ENCODE measurements at regions not wholly inside any gene's neighbourhood (a gene's known extent, or its start where the extent isn't known, plus 50 kb on each side); places are given as distances from the start of the nearest gene placed in this dataset.
A peak's percentile ranks its signal among the peaks of the same experiment; 100 is the strongest.

- DNase-seq (ENCODE audit: low read depth in 2 of 2), result no peak
- H3K4me3 ChIP-seq (replicated peaks in 1 of 2; ENCODE audit: low read depth in 2 of 2, low read length in 2 of 2), result no peak overlapping the region
- no peak for TF ChIP-seq CTCF (IDR thresholded peaks at IDR 0.05; ENCODE audit: low read depth, low read length)
Measured at GRCh38 chr11:104666624-104667023, 231.6 kb downstream of the CASP12 start.

- peak; percentile 72 to 73 for DNase-seq (ENCODE audit: low read depth in 2 of 2)
- TF ChIP-seq CTCF (IDR thresholded peaks at IDR 0.05; ENCODE audit: low read depth, low read length), result no peak
- H3K4me3 ChIP-seq (replicated peaks in 1 of 2; ENCODE audit: low read depth in 2 of 2, low read length in 2 of 2), result no peak overlapping the region
Measured at GRCh38 chr11:104665641-104666040, 232.6 kb downstream of the CASP12 start.

GRCh38 chr11:104663190-104664140 lies 234.8 kb downstream of the CASP12 start:
- DNase-seq (ENCODE audit: low read depth in 2 of 2), result peak; percentile 3 to 11
- TF ChIP-seq CTCF (IDR thresholded peaks at IDR 0.05; ENCODE audit: low read depth, low read length), result no peak
- no peak overlapping the region for H3K4me3 ChIP-seq (replicated peaks in 1 of 2; ENCODE audit: low read depth in 2 of 2, low read length in 2 of 2)

GRCh38 chr11:104661901-104662300 lies 236.4 kb downstream of the CASP12 start:
- DNase-seq (ENCODE audit: low read depth in 2 of 2), result no peak
- H3K4me3 ChIP-seq (replicated peaks in 1 of 2; ENCODE audit: low read depth in 2 of 2, low read length in 2 of 2), result no peak overlapping the region
- TF ChIP-seq CTCF (IDR thresholded peaks at IDR 0.05; ENCODE audit: low read depth, low read length), result no peak

- no peak for DNase-seq (ENCODE audit: low read depth in 2 of 2)
- no peak for TF ChIP-seq CTCF (IDR thresholded peaks at IDR 0.05; ENCODE audit: low read depth, low read length)
- no peak overlapping the region for H3K4me3 ChIP-seq (replicated peaks in 1 of 2; ENCODE audit: low read depth in 2 of 2, low read length in 2 of 2)
Measured at GRCh38 chr11:104661471-104661870, 236.8 kb downstream of the CASP12 start.

- TF ChIP-seq CTCF (IDR thresholded peaks at IDR 0.05; ENCODE audit: low read depth, low read length), result no peak
- DNase-seq (ENCODE audit: low read depth in 2 of 2), result no peak
- no peak overlapping the region for H3K4me3 ChIP-seq (replicated peaks in 1 of 2; ENCODE audit: low read depth in 2 of 2, low read length in 2 of 2)
Measured at GRCh38 chr11:104658177-104658576, 240.1 kb downstream of the CASP12 start.
